ENCODE measurements at regions not wholly inside any gene's neighbourhood (a gene's known extent, or its start where the extent isn't known, plus 50 kb on each side); places are given as distances from the start of the nearest gene placed in this dataset.

DNA sequence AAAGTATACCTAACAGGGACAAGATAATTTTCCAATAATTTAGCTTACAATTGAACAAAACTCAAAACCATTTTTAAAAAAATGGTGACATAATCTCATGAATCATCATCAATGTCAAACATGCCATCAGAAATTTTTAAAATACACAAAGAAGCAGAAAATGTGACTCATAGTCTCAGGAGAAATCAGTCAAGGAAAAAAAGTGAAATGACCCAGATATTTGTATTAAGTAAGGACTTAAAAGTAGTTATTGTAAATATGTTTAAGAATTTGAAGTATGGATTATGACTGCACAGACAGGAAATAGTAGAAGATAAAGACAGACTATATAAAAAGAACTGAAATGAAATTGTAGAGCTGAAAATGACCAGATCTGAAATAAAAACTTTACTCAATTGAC lies 473.9 kb upstream of the SYT4 start:
- TF ChIP-seq POLR2AphosphoS5 (IDR thresholded peaks at IDR 0.05; ENCODE audit: borderline replicate concordance, low read depth, low read length), result no peak
- no peak for TF ChIP-seq EZH2 (IDR thresholded peaks at IDR 0.05)

All from SK-N-MC (cell line).